ENCODE measurements at regions not wholly inside any gene's neighbourhood (a gene's known extent, or its start where the extent isn't known, plus 50 kb on each side); places are given as distances from the start of the nearest gene placed in this dataset.
A peak's percentile ranks its signal among the peaks of the same experiment; 100 is the strongest.
"Not testable (repeated sequence)": the region's sequence is repeated elsewhere in the genome, so short reads cannot be mapped to it uniquely, and the experiment has no call there.

DNA sequence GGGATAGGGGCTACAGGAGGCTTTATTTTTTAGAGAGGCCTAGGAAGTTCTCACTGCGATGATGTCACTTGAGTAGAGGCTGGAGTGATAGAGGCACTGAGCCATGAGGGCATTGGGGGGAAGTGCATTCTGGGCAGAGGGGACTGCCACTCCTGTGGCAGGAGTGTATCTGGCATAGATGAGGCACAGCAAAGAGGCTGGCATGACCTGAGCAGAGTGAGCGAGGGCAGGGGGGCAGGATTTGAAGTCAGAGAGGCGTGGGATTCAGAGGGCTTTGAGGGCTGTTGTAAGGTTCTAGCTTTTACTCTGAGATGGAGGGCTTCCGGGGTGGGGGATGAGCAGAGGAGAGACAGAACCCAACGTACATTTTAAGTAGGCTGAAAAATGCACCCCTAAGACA, 91.9 kb upstream of the SH3PXD2B start:
- no peak for DNase-seq

DNA sequence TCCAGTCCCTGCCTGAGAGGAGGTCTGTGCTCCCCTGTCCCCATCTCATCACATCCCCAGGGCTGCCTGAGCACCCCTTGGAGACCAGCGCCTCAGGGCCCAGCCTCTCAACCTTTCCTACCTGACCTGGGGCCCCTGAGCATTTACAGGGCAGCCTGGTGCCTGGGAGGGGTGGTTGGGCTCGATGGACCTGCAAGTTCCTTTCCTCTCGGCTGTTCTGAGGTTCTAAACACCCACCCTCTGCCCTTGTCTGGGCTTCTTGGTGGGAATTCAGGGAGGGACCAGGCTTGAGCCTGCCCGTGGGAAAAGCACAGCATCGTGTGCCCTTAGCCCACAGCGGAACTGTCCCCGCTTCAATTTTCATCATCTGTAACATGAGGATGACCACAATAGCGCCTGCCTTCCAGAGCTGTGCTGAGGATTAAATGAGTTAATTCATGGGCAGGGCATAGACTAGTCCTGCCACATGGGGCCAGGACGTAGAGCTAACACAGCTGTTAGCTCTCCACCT, 91.0 kb upstream of the SH3PXD2B start:
- no peak for DNase-seq

DNA sequence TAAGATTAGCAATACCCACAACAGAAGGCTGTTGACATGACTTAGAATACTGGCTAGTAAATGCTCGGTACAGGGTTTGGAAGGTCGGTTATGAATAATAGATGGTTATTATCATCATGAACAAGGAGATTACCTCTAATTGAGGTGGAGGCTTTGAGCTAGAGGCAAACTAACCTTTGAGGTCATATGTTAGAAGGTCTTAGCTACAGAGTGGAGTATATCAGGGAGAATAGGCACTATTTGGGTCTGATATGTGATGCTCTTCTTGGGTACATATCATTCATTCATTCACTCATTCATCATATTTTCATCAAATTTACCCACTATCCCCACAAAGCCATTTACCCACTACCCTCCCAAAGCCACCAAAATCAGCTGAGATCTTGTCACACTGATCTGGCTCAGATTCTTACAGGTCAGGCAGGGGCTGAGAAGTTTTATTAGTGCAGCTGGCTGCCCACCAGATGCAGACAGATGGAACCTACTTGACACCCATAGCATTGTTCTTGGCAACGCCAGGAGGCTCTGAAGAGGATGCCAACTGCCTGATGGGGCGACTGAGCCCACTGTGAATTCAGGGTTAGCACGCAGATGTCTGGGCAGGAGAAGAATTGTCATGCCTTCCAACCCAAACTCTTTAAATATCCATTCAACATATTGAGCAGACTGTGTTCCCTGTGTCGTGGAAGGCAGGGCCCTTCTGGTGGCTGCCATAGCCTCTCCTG, 90.2 kb upstream of the SH3PXD2B start:
- peak; percentile 26 for DNase-seq

DNA sequence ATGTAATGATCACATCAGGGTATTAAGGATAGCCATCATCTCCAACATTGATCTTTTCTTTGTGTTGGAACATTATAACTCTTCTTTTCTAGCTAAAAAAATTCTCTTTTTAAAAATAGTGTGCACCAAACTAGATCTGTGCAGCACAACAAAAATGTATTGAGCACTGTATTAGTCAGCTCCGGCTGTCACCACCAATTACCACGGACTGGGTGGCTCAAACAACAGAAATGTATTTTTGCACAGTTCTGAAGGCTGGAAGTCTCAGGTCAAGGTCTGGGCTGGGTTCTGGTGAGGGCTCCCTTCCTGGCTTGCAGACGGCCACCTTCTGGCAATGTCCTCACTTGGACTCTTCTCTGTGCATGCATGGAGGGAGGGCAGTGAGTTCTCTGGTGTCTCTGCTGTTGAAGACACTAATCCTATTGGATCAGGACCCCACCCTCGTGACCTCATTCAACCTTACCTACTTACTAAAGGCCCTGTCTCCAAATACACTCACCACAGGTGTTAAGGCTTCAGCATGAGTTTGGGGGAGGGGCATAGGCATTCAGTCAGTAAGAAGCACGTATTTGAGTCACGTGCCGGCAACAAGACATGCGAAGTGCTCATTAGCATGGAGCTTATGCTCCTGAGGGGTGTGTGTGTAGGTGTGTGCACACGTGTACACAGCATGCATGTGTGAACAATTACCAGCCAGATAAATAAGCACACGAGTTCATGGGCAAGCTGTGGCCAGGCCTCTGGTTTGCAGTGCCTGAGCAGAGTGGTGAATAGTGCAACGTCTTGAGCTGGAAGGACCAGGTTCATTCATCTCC, 89.4 kb upstream of the SH3PXD2B start:
- no peak for DNase-seq

DNA sequence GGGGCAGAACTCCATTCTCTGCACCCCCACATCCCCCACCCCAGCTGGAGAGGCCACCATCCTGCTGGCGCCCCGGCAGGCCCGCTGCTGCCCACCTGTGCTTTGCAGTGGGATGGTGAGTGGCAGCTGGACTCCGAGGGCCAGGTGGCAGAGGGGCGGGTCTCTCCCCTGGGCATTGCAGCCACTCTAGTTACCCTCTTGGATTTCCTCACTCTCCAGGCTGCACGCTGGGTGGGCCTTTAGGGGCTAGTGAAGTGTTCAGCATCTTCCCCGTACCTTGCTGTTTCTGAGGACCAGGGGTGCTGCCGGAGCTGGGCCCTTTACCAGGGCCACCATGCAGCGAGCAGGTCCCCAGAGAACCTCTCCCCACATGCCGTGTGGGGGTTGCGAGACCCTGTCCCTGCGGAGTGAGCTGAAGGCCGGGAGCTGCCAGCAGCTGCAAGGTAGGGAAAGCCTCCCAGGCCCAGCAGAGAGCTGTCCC, 88.4 kb upstream of the SH3PXD2B start:
- peak; percentile 73 for DNase-seq

DNA sequence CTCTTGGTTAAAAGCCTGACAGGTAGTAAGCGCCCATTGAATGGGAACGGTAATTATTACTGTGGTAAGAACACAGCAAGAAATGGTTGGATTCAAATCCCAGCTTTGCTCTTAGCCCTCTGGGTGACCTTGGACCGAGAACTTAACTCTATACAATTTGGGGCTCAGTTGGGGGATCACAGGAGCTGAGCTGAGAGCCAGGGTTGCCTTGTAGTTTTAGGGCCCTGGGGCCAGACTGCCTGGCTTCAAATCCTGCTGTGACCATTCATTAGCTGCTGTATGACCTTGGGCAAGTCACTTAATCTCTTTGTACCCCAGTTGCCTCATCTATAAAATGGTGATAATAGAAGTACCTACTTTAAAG, 87.4 kb upstream of the SH3PXD2B start:
- no peak for DNase-seq

DNA sequence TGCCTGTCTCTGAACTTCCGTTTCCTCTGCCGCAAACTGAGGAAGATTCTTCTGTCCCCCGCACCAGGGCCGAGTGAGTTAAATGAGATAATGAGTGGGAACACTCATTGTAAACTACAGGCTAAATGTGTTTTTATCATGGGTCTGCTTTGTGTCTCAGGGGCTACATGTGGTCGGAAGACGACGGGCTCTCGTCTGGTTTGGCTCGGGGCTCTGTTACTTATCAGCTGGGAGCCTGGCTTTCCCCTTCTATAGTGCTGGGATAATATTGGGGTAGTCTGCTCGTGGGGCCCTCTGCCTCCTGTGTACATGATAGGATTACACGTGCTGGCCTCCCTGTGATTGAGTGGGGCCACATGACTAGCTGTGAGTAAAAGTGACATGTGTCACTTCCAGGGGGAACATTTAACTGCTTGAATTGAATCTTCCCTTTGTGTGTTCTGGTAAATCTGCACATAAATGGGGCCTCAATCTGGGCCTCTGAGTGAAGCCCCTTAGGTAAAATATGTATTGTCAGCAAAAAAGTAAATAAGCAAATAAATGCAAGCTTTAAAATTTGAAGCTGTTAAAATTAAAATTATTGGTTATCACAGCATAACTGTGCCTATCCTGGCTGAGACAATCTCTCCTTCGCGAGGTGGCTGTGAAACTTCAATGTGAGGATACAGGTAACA, 86.9 kb upstream of the SH3PXD2B start:
- DNase-seq = no peak

DNA sequence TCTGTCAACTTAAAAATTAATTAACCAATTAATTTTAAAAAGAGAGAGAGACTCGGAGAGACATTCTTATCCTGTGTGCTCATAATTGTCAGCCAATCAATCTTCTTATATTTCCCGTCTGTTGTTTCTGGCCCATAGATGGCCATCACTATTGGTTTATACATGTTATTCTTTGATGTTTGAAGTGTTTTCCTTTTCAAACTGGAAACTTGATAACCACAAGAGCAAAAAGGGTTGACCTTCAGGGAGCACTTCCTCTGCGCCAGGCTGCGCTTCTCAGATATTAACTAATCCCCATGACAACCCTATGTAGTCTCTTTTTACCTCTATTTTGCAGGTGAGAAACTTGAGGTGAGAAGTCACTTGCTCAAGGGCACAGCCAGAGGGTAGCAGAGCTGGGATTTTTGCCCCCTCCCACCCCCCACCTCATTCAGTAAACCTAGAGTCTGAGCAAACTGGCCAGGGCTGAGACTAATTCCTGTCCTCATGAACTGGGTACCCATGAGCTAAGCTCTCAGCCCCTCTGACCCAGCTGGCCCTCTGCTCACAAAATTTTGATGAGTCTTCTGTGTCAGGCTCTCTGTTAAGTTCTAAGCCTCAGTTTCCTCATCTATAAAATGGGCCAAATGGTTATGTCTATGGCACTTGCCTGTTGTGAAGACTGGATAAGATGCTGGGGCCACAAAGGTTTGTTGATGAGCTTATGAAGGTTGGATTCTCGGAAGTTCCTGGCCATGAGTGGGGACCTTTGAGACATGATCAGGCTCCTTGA, 86.0 kb upstream of the SH3PXD2B start:
- DNase-seq = no peak

DNA sequence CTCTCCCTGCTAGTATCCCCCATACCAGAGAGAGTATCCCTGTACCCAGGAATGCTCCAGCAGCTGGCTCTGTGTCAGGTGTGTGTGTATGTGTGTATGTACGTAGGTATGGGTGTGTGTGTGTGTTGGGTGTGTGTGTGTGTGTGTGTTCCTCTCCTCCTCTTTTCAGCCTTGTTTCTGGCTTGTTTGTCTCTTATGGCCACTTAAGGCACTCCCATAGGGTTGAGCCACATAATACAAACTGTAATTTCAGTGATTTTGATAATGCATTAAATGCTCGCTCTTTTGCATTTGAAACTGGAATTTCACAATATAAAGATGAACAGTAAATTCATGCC, 80.8 kb upstream of the SH3PXD2B start:
- no peak for DNase-seq

DNA sequence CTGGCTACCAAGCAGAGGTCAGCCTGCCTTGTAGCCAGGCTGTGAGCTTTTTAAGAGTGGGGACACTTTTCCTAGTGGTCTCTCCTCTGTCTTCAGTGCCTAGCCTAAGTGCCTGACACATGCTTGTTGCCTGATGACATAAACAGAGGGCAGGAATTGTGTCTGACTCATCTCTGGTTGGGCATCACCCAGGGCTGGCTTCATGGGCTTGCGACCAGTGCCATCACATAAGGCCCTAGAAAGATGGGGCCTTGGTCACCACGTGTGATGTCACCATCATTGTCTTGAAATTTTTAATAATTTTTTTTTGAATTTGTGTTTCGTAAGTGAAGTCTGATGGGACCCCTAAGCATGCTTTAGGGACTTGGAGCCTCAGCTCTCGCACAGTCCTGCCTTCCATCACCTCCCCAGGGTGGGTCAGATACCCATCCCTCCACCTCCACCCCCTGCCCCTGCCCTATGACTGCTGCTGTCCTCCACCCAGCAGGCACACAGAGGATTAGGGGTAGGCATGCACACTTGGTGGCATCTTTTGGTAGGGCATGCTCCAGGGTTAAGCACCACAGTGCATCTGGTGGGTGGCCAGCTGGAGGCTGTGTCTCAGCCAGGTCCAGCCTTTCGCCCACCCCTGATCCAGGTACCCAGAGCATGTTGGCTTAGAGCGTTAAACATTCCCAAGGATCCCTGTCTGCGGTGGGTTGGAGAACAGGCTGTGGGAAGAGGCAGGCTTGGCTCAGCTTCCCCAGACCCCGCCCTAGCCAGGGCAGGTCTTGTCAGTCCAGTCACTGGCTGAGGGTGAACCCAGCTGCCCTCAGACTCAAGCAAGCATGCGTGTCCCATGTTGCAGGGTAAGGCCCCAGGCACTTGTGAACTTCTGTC, 80.1 kb upstream of the SH3PXD2B start:
- DNase-seq = no peak

DNA sequence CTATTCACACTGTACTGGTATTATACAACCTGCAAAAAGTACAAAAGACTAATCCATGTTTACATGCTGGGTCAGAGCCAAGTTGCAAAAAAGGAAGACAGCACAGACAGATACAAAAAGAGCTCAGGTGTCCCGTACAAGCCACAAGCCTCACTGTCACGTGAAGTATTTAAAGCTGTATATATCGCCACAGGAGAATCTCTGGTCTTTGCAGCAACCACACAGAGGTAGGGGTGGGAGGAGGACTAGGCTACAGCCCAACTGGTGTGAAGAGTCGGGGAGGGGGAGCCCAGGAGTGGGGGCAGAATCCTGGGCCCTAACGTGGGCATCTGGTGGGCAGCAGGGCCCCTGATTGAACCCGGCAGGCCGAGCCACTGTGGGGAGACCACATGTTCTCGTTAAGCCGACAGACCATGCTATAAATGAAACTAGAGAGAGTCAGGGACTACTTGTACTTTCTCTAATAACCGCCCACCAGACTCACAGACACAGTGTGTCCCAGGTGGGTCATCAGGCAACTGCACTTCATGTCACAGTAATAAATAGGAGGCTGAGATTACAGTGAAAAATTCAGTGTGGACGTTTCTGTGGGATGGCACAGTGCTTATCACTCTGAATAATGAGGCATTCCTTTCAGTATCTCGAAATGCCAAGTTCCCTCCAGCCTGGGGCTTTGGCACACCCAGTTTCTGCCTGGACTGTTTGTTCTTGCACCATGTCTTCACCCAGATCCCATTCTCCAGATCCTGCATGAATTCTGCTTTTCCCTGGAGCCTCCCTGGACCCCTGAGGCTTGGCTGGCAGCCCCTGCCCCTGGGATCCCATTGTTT, 79.3 kb upstream of the SH3PXD2B start:
- no peak for DNase-seq

DNA sequence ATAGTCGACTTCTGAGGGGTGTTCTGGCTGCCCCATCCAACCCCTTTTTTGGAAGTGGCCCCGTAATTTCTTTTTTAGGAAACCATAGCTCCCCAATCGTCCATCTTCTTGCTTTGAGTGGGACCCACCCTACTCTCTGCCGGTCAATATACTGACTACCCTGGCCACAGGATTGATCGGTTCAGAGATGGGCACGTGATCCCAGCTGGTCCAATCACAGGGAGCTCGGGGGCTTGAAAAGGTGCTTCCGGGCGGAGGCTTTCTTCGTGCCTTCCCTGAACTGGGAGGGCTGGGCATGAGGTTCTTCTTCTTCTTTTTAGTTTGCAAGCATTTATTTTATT, 78.7 kb upstream of the SH3PXD2B start:
- DNase-seq = no peak

DNA sequence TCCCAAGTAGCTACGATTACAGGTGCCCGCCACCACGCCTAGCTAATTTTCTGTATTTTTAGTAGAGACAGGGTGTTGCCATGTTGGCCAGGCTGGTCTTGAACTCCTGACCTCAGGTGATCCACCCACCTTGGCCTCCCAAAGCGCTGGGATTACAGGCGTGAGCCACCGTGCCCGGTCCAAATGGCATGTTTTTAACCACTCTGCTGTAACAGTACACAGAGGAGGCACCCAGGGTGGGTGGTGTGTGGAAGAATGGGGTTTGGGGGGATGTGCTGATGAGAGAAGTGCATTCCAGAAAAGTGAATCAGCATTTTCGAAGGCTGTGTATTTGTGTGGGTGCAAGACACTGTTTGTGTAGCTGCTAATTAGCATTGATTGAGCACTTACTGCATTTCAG, 78.1 kb upstream of the SH3PXD2B start:
- not testable (repeated sequence) for DNase-seq

DNA sequence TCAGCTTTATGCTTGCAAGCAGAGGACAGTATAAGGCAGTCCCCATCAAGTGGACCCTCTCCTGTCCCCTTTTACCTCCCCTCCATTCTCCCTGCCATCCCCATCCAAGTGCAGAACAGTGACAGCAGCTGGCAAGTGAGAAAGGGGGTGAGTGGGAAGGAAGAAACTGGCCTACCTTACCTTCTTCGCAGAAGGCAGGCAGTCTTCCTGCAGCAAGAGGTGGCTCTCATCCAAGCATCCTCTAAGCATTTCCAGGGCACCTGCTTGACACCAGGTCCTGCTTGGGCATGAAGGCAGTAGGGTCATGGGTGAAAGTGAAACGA, 77.3 kb upstream of the SH3PXD2B start:
- DNase-seq = no peak

DNA sequence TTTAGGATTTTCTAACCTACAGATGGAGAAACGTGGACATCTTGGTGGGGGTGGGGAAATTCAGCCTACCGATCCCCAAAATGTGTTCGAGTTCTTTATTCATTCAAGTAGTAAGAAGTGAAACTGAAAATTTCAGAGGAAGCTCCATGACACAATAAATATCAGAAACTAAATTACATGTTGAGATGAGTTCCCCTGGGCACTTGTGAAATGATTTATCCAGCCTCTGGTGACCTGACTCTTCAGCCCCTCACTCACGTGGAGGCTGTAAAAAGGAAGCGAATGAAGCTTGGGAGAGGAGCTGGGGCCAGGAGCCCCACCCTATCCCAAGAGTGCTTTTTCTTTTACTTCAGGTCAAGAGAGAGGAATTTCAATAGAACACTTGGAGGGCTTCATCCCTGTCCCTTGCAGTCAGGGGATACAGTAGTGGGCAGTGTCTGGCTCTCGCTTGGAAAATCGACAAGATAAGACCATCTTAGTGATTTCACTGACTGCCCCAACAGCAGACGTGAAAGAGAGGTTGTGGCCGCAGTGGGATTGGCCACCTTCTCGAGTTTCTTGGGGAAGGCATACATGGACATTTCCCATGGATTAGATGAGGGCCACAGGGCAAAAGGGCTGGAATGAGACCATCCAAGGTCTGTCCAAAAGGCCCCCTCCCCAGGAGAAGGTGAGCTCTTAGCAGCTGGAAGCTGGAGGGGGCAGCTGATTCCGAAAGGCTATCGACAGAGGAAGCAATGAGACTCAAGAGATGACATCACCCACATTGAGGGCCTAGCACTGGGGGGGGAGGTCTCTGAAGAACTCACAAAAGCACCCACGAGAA, 76.8 kb upstream of the SH3PXD2B start:
- DNase-seq = no peak

DNA sequence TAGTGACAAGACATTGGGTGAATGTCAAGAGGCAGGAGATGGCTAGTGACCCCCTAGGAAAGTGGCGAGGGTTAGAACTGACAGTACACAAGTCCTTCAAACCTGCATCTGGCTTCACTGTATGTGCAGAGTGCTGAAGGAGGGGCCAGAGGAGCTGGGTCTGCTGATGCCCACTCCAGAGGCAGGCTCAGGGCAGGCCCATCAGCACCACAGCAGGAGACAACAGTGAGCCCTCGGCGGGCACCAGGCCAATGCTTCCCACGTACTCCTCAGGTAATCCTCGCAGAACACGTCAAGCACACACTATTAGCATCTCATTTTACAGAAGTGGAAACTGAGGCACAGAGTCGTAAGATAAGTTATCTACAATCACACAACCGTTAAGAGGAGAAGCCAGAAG, 76.1 kb upstream of the SH3PXD2B start:
- no peak for DNase-seq

DNA sequence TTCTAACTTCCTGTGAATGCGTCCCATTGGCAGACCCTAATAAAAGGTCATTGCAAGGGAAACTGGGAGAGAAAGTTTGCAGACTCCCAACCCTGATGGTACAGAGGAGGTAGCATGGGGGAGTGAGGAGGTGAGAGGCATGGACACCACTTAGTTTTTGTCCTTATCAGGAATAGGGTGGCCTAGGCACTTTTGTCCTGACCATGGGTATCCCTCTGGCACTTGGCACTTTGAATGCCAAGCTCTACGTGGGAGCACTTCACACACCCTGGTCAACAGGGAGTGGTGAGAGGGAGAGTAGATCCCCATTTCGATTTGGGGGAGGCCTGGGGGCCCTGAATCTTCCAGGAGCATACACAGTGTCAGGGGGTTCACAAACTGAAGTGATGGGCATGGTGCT, 75.6 kb upstream of the SH3PXD2B start:
- no peak for DNase-seq

DNA sequence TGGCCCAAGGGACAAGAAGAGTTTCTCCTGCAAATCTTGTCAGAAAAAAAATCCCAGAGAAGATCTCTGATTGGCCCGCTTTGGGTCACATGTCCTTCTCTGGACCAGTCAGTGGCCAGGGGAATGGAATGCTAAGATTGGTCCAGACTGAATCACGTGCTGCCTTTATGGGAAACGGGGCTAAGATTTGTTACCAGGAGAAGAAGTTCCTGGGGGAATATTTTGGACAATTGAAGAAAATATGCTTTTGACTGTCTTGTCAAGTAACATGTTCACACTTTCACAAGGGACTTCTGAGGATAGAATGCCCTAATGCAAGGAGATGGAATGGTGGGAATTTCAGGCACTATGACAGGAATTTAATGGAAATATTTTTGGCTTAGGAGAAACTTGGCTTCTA, 74.1 kb upstream of the SH3PXD2B start:
- DNase-seq = no peak

DNA sequence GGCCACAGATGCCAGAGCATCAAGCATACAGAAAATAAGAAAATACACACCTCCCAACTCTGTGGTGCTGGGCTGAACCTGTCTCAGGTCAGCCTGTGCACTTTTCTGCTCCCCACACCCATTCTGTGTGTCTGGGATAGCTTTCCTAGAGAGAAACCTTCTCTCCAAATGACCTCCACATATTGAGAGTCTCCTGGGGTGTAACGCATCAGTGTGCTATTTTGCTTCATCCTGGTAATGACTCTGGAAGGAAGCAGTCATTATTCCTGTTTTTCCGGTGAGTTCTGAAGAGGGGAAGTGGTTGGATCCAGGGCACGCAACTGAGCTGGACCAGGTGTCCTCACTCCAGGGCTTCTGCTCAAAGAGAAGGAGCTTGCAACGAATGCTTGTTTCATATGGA, 73.2 kb upstream of the SH3PXD2B start:
- no peak for DNase-seq

DNA sequence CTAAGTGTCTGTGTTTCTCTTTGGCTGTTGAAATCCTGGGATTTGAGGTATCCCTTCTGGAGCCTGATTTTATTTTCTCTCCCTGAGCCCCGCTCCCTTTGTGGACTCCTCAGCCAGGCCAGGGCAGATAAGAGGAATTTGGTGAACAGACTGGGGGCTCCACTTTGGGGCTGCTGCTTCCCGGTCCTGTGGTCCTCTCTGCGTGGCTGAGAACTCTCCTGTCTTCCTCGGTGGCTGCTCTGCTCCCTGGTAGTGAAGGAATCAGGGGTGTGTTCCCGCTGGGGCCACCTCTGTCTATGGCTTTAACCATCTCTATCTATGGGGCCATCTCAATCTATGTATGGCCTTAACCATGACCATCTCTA, 71.7 kb upstream of the SH3PXD2B start:
- DNase-seq = no peak
